Effector memory CD8-positive, alpha-beta T cell (primary cell): ENCODE measurements at regions not wholly inside any gene's neighbourhood (a gene's known extent, or its start where the extent isn't known, plus 50 kb on each side); places are given as distances from the start of the nearest gene placed in this dataset.

ENCODE experiments used
- ATAC-seq: fragments of 150-1000 bp; cut with Tn5 transposase; replicated peaks from 2 replicates; pipeline ENCODE4 v1.10.0; 2021; ENCODE audit warnings: mild to moderate bottlenecking, moderate library complexity
- DNase-seq, 3 experiments: peaks; one replicate each; pipeline ENCODE4 v3.0.0; 2021
- H3K27ac Mint-ChIP-seq, 2 donors: one replicate each; pipeline ENCODE4 v1.8.0; 2022; ENCODE audit warnings: mild to moderate bottlenecking in 2 of 2, mixed read lengths in 2 of 2, moderate library complexity in 2 of 2
- H3K27me3 Mint-ChIP-seq, 2 donors: one replicate each; pipeline ENCODE4 v1.8.0; 2022; ENCODE audit warnings: mixed read lengths in 2 of 2
- H3K36me3 Mint-ChIP-seq: one replicate; pipeline ENCODE4 v1.8.0; 2022; ENCODE audit warnings: mild to moderate bottlenecking, moderate library complexity, mixed read lengths; ENCODE audit not compliant: insufficient read depth
- H3K4me1 Mint-ChIP-seq, 2 donors: one replicate each; pipeline ENCODE4 v1.8.0; 2022; ENCODE audit warnings: low read depth in 2 of 2, mixed read lengths in 2 of 2
- H3K4me3 Mint-ChIP-seq, 2 donors: one replicate each; pipeline ENCODE4 v1.8.0; 2022; ENCODE audit warnings: mild to moderate bottlenecking in 2 of 2, mixed read lengths in 2 of 2, moderate library complexity in 2 of 2
- H3K9me3 Mint-ChIP-seq, 2 donors: one replicate each; pipeline ENCODE4 v1.8.0; 2022; ENCODE audit warnings: mixed read lengths in 2 of 2

DNA sequence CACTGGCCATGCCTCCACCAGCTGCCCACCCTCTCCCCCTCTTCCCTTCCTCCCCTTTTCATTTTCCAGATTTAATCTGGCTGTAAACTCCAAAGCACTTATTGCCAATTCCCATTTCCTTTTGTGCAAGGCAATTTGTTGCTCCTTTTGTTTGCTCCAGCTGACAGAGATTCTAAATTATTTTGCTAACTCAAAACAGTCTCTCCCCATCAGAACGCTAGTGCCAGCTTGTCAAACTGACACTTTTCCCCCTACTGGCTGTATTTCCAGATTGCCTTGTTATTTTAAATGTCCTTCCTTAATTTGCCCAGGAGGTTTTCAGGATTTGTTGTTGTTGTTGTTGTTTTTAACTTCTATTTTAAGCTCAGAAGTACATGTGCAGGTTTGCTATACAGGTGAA is 57.0 kb upstream of the PAK1 start:
- Mint-ChIP-seq H3K27ac (no peak overlapping the region), H3K27me3 (peaks cover 0 to 7% of the 10 kb centered on the region in 2 donors), H3K9me3 (no peaks in the 10 kb centered on the region), H3K4me3 (no peak overlapping the region), H3K4me1 (no peaks in the 10 kb centered on the region), H3K36me3 (no peaks in the 10 kb centered on the region)
- DNase-seq = no peak
- ATAC-seq = no peak

DNA sequence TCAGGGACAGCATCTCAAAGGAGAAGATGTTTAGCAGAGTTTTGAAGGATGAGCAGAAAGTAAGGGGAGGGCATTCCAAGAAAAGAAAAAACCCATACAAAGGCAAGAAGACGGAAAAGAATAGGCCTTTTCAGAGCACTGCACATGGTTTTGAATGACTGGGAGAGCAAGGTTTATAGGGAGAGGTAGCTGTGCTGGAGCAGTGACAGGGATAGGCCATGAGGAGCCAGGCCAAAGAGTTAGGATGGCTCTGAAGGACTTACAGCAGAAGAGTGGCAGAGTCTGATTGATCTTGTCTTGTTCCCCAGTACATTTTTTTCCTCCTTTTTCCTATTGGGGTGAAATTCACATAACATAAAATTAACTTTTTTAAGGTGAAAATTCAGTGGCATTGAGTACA is 55.8 kb upstream of the PAK1 start:
- Mint-ChIP-seq H3K27ac (no peak overlapping the region), H3K4me3 (no peak overlapping the region), H3K4me1 (no peaks in the 10 kb centered on the region), H3K36me3 (no peaks in the 10 kb centered on the region), H3K27me3 (peaks cover 0 to 7% of the 10 kb centered on the region in 2 donors), H3K9me3 (no peaks in the 10 kb centered on the region)
- DNase-seq = no peak
- ATAC-seq = no peak

DNA sequence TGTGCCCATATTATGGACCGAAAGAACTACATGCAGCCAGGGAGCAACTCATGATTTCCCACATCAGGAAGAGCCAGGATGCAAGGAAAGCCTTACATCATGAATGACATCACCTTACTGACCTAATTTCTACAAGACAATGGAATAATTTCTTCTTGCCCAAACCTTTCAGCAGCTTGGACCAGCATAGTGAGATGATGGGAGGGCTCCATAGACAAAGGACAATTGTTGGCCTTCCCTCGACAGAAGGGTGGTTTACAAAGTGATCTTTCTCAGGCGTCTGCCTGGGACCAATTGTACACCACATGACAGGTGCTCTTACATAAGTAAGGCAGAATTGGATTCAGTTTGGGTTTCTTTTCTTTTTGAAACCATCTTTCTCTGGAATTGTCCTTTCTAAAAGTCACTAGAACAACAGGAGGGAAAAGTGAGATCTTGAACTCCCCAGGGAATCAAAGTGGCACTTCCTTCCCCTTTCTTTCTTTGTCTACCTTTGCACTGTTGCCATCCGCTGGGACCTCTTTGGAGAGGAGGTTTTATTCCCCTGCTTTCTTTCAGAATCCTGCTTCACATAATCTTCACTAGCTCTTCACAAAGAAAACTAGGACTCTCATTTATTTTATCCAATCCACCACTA is 51.7 kb upstream of the PAK1 start:
- DNase-seq = no peak

DNA sequence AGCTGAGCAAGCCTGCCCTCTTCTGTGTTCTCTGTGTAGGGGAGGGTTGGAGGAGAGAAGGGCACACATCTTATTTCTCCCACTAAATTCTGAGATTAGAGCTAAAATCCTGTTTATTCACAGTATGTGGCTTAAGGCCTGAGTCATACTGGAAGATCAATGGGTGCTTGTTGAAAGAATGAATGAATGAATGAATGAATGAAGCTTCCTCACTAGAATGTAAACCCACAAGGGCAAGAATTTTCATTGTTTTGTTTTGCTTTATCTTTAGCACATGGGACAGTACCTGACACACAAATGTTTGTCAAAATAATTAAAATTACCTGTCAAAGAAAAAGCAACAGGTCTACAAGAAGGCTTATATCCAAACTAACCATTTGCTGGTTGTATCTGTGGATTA is 50.6 kb upstream of the PAK1 start:
- no peaks in the 10 kb centered on the region for H3K36me3 Mint-ChIP-seq
- peaks cover 0 to 9% of the 10 kb centered on the region in 2 donors for H3K27me3 Mint-ChIP-seq
- H3K9me3 Mint-ChIP-seq = no peaks in the 10 kb centered on the region
- ATAC-seq (no peak), DNase-seq (no peak)
- H3K4me3 Mint-ChIP-seq = no peak overlapping the region
- H3K4me1 Mint-ChIP-seq = no peaks in the 10 kb centered on the region
- no peak overlapping the region for H3K27ac Mint-ChIP-seq

More for the DNA sequence above, 51.7 kb upstream of the PAK1 start:
- no peaks in the 10 kb centered on the region for H3K4me1 Mint-ChIP-seq
- H3K4me3 Mint-ChIP-seq = peak overlapping the region in 1 of 2 donors; percentile 13
- H3K27me3 Mint-ChIP-seq = peaks cover 0 to 3% of the 10 kb centered on the region in 2 donors
- no peaks in the 10 kb centered on the region for H3K36me3 Mint-ChIP-seq
- H3K27ac Mint-ChIP-seq = no peak overlapping the region
- H3K9me3 Mint-ChIP-seq = no peaks in the 10 kb centered on the region
- ATAC-seq = no peak

DNA sequence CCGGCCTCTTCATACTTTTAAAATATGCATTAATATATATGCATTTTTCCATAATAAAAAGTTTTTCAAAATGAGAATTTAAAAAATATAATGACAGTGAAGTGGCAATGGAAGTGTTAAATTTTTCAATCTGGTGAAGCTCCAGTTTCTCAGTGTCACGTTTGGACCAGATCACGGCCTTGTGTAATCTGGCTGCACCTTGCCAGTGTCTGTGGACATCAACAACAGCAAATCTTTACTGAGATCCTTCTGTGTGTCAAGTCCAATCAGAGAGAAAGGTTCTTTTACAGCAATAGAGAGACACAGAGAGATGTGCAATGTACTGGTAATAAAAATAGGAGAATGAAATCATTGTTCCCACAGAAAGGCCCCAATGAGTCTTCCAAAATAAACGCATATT is 49.8 kb upstream of the PAK1 start:
- ATAC-seq = no peak
- Mint-ChIP-seq H3K4me1 (no peaks in the 10 kb centered on the region), H3K27me3 (peaks cover 0 to 9% of the 10 kb centered on the region in 2 donors), H3K9me3 (no peaks in the 10 kb centered on the region), H3K4me3 (no peak overlapping the region), H3K27ac (no peak overlapping the region), H3K36me3 (no peaks in the 10 kb centered on the region)
- DNase-seq = no peak
